ENCODE measurements at regions not wholly inside any gene's neighbourhood (a gene's known extent, or its start where the extent isn't known, plus 50 kb on each side); places are given as distances from the start of the nearest gene placed in this dataset.

DNA sequence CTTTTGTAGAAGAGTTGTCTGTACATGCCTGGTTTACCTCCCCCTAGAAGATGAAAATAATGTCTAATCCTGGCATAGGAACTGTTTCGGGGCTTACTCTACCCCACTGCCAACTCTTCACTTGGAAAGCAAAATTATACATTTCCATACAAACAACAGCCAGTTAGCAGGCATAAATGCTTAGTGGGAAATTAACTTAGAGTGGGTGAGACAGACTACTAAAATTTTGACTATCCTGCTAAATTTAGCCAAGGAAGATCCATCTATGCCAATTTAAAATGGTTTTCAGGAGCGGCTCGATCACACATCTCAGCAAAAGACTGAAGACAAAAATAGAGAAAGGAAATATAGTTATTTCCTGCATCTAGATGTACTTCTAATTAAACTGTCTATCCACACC is 221.2 kb downstream of the TPBG start:
- no peaks in the 10 kb centered on the region for H3K4me1 ChIP-seq
- DNase-seq: no peak
- no peaks in the 10 kb centered on the region for H3K9me3 ChIP-seq
- H3K4me3 ChIP-seq: no peak overlapping the region
- H3K27me3 ChIP-seq: no peaks in the 10 kb centered on the region
- intact Hi-C loops (cut with DNase I): no loop called here
- TF ChIP-seq, protein P1, sequence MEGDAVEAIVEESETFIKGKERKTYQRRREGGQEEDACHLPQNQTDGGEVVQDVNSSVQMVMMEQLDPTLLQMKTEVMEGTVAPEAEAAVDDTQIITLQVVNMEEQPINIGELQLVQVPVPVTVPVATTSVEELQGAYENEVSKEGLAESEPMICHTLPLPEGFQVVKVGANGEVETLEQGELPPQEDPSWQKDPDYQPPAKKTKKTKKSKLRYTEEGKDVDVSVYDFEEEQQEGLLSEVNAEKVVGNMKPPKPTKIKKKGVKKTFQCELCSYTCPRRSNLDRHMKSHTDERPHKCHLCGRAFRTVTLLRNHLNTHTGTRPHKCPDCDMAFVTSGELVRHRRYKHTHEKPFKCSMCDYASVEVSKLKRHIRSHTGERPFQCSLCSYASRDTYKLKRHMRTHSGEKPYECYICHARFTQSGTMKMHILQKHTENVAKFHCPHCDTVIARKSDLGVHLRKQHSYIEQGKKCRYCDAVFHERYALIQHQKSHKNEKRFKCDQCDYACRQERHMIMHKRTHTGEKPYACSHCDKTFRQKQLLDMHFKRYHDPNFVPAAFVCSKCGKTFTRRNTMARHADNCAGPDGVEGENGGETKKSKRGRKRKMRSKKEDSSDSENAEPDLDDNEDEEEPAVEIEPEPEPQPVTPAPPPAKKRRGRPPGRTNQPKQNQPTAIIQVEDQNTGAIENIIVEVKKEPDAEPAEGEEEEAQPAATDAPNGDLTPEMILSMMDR (IDR thresholded peaks at IDR 0.05): no peak
- no peaks in the 10 kb centered on the region for H3K36me3 ChIP-seq
- H3K27ac ChIP-seq: no peak overlapping the region
- ATAC-seq: no peak

DNA sequence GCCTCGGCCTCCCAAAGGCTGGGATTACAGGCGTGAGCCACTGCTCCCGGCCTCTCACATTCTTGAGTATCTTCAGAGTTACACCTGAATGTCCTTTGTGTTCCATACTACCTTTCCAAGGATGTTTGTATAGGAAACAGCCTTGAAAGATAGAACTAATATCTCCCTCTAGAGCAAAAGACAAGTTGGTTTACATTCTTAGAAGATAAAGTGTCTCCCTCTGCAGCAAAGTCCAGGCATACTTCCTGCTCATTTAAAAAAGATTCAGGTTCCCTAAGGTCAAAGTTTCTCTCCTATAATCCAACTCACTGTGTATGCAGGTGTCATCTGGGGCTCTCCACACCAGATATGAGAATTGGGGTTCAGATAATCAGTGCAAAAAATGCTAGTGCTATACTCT is 224.4 kb downstream of the TPBG start:
- Histone ChIP-seq H3K4me1 (no peaks in the 10 kb centered on the region), H3K36me3 (no peaks in the 10 kb centered on the region), H3K9me3 (no peaks in the 10 kb centered on the region), H3K27me3 (no peaks in the 10 kb centered on the region), H3K27ac (no peak overlapping the region), H3K4me3 (no peak overlapping the region)
- DNase-seq: no peak
- intact Hi-C loops (cut with DNase I): no loop called here
- TF ChIP-seq, protein P1 (IDR thresholded peaks at IDR 0.05): no peak
- no peak for ATAC-seq

DNA sequence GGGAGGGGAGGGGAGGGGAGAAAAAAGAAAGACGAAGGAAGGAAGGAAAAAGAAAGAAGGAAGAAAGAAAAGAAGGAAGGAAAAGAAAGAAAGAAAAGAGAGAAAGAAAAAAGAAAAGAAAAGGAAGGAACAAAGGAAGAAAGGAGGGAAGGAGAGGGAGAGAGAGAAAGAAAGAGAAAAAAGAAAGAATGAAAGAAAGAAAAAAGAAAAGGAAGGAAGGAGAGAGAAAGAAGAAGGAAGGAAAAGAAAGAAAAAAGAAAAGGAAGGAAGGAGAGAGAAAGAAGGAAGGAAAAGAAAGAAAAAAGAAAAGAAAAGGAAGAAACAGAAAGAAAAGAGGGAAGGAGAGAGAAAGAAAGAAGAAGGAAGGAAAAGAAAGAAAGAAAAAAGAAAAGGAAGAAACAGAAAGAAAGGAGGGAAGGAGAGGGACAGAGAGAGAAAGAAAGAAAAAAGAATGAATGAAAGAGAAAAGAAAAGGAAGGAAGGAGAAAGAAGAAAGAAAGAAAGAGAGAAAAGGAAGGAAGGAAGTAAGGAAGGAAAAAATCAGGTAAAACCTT is 225.3 kb downstream of the TPBG start:
- Histone ChIP-seq H3K4me1 (no peaks in the 10 kb centered on the region), H3K9me3 (no peaks in the 10 kb centered on the region), H3K36me3 (no peaks in the 10 kb centered on the region), H3K4me3 (no peak overlapping the region), H3K27me3 (no peaks in the 10 kb centered on the region), H3K27ac (no peak overlapping the region)
- DNase-seq: no peak
- intact Hi-C loops (cut with DNase I): no loop called here
- ATAC-seq: no peak
- TF ChIP-seq, protein P1 (IDR thresholded peaks at IDR 0.05): no peak

DNA sequence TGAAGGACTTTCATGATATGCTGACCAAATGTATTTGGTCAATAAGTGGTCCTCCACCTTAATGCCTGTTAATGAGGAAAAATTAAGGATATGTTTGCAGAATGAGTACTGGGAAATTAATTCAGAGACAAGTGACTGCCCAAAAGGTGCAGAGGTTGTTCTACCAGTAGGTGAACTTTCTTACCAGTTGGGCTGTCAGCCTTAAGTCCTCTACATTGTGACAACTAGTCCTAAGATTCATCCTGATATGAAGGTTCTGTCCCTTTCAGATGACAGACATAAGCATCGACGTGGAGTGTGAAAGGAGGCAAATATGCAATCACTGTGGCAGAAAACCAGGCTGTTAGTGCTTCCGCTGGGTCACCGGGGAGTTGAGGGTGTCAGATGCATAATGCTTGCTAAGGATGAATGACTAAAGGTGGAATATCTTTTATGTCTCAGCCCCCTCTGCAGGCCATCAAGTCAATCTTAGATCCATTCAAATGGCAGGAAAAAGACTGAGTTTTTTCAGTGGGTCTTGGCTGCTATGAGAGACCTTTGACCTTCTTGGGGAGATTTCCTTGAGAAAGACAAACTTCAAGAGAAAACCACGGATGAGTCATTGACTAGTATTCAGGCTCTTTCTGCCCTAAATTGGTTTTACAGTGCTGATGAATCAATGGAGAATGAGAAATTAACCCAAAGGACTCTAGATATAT is 226.0 kb downstream of the TPBG start:
- no peaks in the 10 kb centered on the region for H3K4me1 ChIP-seq
- intact Hi-C loops (cut with DNase I): no loop called here
- ATAC-seq (no peak), DNase-seq (no peak)
- H3K36me3 ChIP-seq: no peaks in the 10 kb centered on the region
- no peak overlapping the region for H3K4me3 ChIP-seq
- H3K9me3 ChIP-seq: no peaks in the 10 kb centered on the region
- no peak overlapping the region for H3K27ac ChIP-seq
- no peaks in the 10 kb centered on the region for H3K27me3 ChIP-seq
- TF ChIP-seq, protein P1 (IDR thresholded peaks at IDR 0.05): no peak

DNA sequence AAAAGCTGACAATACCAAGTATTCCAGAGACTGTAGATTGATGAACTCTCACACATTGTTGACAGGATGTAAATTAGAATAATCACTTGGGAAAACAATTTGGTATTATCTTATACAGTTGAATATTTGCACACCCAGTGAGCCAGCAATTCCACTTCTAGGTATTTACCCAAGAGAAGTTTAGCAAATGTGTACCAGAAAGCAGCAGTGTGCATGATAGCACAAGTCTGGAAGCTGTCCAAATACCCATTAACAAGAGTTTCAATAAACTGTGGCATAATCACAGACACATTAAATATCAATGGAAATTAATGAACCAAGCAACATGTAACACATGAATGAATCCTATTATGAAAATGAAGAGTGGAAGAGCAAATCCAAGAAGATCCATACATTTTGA is 233.6 kb downstream of the TPBG start:
- Histone ChIP-seq H3K27ac (no peak overlapping the region), H3K4me1 (no peaks in the 10 kb centered on the region), H3K27me3 (no peaks in the 10 kb centered on the region), H3K36me3 (no peaks in the 10 kb centered on the region), H3K4me3 (no peak overlapping the region), H3K9me3 (no peaks in the 10 kb centered on the region)
- no peak for DNase-seq
- TF ChIP-seq, protein P1 (IDR thresholded peaks at IDR 0.05): no peak
- intact Hi-C loops (cut with DNase I): no loop called here
- no peak for ATAC-seq
